IPS-NIHi11 (cell line): ENCODE measurements at regions not wholly inside any gene's neighbourhood (a gene's known extent, or its start where the extent isn't known, plus 50 kb on each side); places are given as distances from the start of the nearest gene placed in this dataset.

Experiments used
- DNase-seq: peaks from one replicate; pipeline ENCODE4 v3.0.0; 2012; ENCODE audit warnings: mixed read lengths, low spot score

DNA sequence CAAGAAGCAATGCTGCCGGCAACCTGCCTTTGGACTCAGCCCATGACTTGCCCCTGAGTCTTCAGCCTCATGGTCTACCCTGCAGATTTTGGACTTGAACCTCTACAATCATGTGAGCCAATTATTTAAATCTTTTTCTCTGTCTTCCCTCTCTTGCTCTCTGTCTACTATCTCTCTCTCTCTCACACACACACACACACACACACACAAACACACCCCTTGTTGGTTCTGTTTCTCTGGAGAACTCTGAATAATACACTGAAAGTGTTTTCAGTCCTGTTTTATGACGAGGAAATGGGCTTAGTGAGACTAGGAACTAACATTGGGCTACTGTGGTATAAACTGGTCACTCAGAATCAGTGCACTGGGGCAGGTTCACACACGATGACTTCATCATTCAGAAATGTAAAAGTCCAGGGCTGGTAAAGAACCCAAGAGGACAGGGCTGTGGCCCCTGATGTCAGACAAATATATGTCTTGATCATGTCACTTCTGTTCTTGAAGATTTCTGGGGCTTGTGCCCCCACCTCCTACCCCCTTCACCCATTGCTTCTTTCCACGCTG, 266.1 kb upstream of the SIX2 start:
- no peak for DNase-seq

DNA sequence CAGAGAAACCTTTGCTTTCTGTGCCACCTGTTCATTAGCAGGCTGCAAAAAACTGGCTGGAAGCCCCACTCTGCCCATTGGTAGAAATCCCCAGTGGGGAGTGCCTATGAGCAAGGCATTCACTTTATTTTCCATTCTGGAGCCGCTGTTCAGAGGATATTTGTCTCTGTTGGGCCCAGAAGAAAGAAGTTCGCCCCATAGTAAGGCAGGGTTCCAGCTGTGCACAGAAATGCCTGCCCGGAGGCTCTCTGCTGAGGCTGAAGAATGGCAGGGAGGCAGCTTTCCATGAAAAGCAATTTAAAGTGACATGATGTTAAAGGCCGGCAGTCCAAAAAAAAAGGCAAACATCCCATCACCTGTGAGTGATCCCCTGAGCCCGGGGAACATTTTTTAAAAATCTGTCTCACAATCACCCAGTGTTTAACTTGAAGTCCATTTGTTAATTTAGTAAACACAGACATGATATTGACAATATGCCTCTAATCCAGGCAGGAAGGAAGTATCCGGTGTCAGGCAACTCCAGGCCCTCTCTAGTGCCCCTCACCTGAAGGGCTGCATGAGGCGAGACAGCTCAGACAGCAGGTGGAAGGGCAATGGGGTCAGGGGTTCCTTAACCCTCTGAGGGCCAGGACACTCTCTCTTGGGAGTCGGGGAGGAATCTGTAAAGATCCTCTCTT, 265.1 kb upstream of the SIX2 start:
- DNase-seq: peak; percentile 45

DNA sequence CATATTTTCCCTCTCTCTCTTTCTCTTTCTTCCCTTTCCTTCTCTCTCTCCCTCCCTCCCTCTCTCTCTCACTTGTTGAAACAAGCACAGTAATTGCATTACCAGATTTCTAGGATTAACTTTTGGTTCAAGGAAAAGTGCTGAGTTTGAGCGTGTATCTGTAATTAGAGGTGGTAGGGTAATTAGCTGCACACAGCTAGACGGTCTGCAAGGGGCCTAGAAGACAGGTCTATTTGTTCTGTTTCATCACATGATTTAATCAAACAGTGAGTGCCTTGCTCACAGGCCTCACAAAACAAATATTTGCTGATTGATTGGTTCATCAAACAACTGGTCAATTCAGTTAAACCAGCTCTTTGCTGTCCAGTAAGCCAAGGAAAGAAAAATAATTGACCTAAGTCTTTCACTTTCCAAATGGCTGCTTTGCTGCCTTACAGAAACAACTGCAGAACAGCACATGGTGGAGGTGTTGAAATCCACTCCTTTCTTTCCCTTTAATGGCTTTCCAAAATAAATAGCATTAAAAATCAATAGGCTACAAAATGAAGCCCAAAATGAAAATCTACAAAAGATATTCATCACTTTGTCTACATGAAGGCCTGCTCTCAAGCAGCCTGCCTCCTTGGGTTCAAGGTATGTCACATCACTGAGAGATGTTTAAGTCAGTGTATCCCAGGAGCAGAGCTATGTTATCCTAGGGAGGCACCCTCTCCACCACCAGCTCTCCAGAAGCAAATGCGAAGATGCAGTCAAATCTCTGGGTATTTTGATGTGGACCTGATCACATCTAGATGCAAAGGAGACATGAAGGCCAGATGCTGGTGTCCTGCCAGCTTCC, 264.4 kb upstream of the SIX2 start:
- DNase-seq: no peak

DNA sequence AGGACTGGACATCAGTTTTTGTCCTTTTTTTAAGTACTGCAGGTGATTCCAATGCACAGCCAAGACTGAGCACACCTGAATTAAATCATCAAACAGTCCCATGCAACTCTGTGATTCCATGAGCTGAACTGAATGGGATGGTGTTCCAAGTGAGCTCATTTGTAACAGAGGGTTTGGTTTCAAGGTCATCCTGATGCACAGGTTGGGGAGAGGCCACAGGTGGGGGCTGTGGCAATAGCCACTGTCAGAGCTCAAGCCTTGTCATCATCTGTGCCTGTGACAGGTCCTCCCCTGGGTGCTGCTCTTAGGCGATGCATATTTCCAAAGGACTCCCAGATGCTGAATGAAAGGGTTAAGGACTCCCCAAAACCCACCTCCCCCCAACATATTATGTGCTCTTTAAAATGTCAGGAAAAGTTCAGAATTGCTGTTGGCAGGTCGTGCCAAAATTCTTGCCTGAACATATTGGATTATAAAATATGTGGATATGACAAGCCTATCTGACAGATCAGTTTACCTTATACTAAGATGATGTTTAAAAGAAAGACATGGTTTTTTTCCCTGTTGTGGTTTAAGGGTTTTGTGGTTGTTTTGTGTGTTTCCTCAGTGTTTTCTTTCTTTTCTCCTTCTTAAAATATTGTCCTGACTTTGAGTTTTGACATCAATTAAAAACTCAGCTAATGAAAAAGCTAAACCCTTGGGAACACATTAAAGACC, 263.5 kb upstream of the SIX2 start:
- DNase-seq: no peak

DNA sequence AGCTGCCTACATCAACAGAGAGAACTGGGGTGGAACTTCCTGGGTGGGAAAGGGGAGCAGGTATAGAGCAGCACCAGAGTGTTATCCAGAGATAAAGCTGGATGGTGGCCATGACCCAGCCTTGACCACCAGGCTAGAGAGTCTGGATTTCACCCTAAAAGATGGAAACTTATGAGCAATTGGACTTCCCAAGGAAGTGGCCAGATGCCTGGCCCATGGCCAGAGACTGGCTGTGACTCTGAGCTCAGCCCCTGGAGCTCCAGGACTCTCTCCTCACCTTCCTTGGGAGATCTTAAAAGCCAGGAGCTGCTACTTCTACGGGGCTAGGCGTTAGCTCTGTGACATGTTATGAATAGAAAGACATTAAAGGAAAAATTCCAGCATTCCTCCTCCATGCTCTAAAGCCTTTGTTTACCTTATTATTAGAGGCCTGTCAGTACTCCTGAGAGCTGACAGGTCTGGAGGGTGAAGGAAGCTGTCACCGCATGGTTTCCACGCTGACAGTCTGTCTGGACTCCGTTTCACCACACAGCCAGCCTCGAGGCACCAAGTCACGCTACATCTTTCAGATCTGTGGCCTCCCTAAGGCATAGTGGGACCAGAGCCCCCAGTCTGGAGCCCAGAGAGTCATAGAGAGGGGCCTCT, 260.0 kb upstream of the SIX2 start:
- no peak for DNase-seq

DNA sequence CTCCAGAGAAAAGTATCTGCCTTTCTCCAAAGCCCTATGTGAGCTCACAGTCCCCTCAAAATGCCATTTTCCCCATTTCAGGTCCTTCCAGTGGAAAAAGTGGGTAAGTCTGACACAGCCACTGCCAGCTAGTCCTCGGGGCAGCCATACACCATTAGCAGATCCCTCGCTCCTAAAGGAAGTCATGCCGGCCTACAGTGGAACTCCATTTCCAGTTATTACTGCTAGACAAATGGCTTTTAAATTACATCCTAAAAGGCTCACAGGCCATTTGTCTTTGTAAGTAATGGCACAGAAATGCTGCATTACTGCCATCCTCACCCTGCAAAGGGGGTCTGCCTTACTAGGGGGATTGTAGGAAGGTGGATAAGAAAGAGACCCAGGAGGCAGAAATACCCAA, 259.4 kb upstream of the SIX2 start:
- no peak for DNase-seq

DNA sequence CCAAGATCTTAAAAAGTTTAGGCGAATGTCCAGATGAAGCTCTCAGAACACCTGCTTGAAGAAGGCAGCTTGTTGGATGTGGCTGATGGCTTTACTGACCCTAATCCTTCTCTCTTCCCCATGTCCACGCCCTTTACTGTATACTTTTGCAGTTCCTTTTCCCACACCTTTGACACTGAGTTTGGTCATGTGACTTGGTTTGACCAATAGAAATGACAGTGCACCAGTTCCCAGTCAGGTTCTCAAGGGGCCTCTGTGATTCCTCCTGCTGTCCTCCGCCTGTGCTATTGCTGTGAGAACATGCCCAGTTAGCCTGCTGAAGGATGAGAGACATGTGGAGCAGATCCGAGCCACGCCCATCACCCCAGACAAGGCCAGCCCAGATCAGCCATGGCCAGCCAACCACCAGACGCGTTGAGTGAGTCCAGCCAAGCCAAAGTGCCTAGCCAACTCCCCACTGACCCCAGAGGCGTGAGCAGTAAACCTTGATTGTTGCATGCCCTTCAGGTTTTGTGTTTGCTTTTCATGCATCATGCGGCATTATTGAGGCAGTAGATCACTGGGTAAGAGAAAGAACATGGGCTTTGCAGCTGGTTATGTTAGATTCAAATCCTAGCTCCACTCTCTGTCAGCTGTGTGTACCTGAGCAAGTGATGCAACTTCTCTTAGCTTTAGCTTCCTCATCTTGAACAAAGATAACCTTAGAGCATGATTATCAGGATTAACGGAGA, 258.0 kb upstream of the SIX2 start:
- DNase-seq: no peak

DNA sequence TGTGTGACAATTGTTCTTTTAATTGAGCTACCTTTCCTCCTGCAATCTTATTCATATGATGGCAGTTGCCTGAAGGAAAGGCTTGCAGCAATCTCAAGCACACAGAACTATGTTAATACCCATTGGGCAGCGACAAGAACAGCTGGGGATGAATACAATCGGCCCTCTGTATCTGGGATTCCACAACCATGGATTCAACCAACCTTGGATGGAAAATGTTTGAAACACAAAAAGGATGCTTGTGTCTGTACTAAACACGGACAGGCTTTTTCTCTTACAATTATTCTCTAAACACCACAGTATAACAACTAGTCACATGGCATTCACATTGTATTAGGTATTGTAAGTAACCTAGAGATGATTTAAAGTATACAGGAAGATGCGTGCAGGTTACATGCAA, 256.1 kb upstream of the SIX2 start:
- no peak for DNase-seq

DNA sequence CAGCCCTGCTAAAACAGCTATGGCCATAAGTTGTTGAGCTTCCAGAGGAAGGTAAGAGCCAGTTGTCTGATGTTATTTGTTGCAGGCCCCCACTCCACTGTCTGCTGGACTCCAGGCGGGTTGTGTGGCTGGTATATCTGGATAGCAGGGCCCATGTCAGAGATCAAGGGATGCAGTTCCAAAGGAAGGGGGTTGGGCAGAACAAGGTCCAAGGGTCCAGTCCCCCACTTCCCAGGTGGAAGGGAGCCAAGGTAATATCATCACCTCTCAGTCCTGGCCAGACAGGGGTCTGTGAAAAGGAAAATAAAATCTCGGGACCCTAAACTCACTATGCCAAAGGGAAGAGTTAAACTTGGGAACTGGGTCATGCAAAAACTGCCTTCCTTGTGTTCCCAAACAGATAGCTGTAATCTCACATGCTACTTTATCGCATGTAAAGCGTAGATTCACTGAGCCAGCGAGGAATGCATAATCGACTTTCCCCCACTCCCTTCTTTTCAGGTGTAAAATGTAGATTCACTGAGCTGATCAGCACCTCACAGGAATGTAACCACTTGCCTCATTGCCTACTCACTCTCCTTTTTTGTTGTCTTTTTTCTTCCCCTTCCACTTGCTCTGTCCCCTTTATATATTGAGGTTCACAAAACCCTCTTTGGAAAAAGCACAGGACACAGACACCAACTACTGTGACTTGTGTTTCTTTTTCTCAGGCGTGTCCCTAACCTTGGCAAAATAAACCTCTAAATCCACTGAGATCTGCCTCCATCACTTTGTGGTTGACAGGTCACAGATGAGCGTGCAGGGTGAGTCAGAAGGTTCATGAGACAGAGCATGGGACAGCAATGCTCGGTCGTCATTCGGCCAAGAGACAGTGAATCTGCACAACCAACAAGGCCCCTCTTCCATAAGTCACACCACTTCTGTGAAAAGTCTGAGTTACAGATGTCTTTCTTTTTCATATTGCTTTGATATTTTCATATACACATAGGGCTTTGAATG, 255.3 kb upstream of the SIX2 start:
- no peak for DNase-seq

DNA sequence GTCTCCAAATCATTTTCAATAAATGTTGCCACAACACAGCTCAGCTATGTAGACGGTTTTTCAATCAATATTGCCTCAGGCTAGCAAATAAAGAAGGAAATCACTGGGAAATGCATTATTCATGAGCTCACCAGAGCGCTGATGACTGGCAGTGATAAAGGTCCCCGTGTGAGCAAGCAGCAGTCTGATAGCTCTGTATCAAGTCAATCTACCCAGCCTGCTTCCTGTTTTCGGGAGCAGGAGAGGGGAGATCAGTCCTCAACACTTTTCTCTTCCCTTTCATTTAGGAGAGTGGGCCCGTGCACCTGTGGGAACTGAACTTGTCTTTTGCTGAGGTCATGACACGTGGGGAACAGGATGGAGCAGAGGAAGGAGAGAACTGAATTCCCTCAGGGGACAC, 253.9 kb upstream of the SIX2 start:
- DNase-seq: no peak

DNA sequence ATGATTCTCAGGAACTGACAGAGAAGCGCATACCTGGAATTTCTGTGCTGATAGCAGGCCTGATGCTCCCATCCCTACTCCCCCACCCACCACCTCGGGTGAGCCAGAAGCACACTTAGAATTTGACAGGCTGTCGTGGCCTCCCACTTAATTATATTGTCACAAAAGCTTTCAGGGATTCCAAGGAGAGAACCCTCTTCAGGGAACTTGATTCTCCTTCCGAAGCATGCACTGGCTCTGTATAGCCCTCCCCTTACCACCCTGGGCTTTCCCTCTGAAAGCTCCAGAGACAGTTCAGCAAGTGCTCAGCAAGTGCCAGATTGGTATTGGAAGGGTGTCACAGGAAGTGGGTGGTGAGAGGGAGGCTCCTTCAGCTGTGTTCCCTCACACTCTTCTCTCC, 252.5 kb upstream of the SIX2 start:
- no peak for DNase-seq

DNA sequence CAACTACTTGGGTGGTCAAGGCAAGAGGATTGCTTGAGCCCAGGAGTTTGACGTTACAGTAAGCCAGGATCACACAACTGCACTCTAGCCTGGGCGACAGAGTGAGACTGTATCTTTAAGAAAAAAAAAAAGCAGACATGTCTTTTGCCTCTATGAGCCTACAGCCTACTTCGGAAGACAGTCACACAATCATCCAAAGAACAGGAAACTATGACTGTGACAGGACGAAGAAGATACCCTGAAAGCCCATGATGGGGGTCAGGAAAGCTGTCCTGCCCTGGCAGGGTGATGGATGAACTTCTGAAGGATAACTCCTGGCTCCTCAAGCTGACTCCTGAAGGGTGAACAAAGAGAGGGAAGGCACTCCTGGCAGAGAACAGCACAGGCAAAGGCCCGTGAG, 251.7 kb upstream of the SIX2 start:
- DNase-seq: no peak

DNA sequence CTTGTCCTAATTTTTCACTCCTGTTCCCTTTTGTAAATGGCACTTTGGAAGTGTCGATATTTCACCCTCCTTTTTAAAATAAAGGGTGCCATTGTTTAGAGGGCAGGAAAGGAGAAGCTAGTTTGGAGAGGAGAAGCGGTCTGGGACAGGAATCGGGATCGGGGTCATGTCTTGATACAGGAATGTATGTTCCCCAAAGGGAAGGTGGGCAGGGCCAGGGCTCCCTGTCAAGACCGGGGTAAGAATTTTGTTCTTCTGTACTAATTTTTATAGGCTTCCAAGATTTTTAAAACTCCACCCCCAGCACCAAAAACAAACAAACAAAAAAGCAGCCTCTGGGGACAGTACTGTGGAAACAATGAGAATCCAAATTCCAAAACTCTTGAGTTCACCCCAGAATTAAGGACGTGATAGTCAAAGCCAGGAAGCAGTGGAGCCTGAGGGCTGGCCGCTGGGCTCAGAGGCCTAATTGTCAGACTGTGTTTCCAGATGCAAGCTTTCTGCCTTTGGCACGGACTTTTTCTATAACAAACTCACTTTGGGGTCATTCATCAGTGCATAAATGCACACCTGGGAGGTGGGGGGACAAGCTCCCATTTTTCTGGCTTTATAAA, 250.4 kb upstream of the SIX2 start:
- DNase-seq: no peak

DNA sequence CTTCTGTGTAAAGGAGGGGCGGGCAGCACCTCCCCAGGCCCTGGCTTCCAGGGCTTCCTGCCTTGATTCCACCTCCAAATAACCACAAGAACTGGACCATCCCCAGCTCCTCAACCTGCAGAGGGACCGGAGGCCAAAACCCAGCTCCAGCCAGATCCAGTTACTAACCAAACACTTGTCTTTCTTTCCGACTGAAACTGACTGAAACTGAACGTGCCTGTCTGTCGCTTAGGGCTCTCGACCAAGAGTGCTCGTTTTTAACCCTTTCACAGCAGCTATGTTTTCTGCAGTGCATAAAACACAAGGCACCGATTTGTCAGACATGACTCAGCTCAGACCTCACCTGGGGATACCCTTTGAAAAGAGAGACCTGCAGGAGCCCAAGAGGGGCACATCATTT, 249.9 kb upstream of the SIX2 start:
- DNase-seq: no peak

DNA sequence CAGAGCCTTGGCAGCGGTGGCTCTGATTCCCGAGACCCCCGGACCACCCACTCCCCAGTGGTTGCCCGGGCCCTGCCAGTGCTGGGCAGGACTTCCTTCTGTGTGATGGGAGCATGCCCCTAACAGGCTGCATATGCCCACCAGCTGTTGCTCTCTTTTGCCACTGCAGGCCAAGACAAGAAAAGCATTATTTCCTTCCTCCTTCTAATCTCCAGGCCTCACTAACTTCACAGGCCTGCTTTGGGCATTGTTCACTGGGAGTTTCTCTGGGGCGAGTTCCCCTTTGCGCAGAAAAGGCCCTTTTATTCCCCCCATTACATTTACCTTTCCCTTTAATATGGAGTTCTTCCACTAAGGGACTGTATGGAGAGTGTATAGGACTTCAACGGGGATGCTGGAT, 249.1 kb upstream of the SIX2 start:
- no peak for DNase-seq

DNA sequence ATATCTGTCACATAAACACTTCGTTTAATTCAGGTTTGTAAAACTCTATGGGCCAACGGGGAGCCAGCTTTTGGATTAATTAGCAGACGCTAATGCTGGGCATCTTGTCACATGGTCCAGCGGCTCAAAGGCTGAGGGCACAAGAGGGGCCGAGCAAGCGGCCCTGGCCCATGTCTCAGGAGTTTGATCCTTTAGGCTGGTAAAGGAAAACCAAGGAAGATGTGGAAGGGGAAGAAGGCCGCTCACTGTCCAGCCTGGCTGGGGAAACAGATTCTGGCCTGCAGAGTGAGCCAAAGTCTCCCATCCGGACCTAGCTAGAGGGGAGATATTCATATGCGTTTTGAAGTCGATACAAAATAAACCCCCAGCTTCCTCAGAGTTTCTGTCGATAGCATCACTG, 248.6 kb upstream of the SIX2 start:
- no peak for DNase-seq

DNA sequence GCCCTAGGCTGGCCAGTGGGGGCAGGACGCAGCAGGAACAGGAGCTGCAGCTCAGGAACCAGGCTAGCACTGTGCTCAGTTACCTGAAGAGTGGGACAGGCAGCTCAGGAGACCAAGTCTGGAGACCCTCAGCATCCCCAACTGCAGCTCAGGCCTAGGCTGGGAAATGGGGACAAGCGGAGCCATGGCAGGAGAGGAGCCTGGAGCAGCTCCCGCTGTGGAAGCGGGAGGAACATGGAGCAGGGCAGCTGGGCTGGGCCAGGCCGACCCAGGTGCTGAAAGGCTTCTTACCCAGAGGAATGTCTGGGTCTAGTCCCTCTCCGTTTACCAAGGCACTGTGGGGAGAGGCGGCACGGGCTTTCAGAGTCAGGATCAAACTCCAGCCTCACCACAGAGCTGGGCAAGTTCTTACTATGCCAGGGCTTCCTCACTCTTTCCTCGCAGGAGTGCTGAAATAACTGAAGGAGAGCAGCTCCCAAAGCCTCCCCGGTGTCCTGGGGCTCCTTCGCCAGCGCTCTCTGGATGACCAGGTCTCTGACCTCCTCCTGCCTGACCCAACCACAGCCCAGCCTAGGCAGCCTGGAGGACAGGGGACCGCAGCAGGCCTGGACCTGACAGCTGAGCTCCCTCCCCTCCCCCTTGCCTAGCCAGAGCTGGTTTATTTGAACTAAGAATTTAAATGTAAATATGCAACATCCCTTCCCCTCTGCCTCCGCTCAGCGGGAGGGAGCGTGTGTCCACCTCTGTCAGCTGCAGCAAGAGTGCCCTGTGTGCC, 247.8 kb upstream of the SIX2 start:
- peak; percentile 52 for DNase-seq

DNA sequence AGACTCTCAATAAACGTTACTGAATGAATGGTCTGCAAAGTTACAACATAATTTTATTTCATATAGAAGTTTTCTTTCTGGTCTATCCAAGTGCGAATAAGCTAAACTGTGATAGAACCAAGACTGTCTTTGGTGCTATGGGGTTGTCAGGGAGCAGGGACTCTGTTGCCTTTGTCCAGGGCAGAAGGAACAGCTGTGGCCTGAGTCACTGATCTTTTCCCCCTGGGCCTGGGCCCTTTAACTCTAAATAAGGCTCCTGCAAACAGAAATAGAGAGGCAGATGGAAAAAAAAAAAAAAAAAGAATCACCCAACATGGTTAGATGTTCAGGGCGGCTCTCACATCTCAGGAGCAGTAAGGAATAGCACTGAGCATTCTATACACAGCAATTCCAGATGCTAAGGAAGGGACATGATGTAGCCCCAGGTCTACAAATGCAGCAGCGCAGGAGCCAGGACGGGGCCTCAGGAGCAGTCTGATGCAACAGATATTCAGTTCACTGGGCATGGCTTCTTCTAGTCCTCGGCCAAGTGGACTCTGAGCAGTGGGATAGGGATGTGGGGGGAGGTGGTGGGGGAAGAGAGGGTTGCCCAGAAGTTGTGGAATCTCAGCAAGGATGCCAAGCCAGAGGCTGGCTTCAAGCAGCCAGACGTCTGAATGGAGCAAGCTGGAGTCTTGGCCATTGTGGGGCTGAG, 247.1 kb upstream of the SIX2 start:
- no peak for DNase-seq
